GM23338 (cell line): ENCODE measurements at regions not wholly inside any gene's neighbourhood (a gene's known extent, or its start where the extent isn't known, plus 50 kb on each side); places are given as distances from the start of the nearest gene placed in this dataset.

Experiments
- EZH2 ChIP-seq: fragments of 200-600 bp; sonication (generic); IDR thresholded peaks from one replicate; pipeline ENCODE4 v1.8.0; 2017; ENCODE audit warnings: antibody characterized with exemption, mild to moderate bottlenecking, low read depth; ENCODE audit not compliant: unreplicated experiment
- EZH2phosphoT487 ChIP-seq: fragments of 200-600 bp; sonication (generic); IDR thresholded peaks from one replicate; pipeline ENCODE4 v1.8.1; 2018; ENCODE audit warnings: antibody characterized with exemption; ENCODE audit not compliant: unreplicated experiment
- JUNB ChIP-seq: IDR thresholded peaks from one replicate; pipeline ENCODE4 v1.6.1; 2016; ENCODE audit warnings: antibody characterized with exemption; ENCODE audit not compliant: unreplicated experiment
- POLR2AphosphoS5 ChIP-seq: IDR thresholded peaks from 2 replicates; pipeline ENCODE4 v1.6.1; 2016; ENCODE audit warnings: antibody characterized with exemption, low read depth
- STAT1 ChIP-seq: IDR thresholded peaks from one replicate; pipeline ENCODE4 v1.6.1; 2016; ENCODE audit warnings: antibody characterized with exemption; ENCODE audit not compliant: unreplicated experiment
- TF ChIP-seq, protein P1 (sequence below), 2 experiments: fragments of 200-600 bp in 1 of 2; sonication (generic) in 1 of 2; conservative IDR thresholded peaks; 2 replicates each; pipeline versions ENCODE4 v1.5.1 to v1.6.1; 2016 to 2017; ENCODE audit warnings: antibody characterized with exemption in 2 of 2, low read depth in 2 of 2, mild to moderate bottlenecking in 2 of 2, moderate library complexity in 1 of 2
- TF ChIP-seq, protein P2 (sequence below): IDR thresholded peaks from one replicate; pipeline ENCODE4 v1.6.1; 2018; ENCODE audit warnings: antibody characterized with exemption; ENCODE audit not compliant: unreplicated experiment

GRCh38 chr2:66305718-66306117, 129.2 kb upstream of the MEIS1 start:
- no peak for TF ChIP-seq POLR2AphosphoS5
- TF ChIP-seq, protein P1, sequence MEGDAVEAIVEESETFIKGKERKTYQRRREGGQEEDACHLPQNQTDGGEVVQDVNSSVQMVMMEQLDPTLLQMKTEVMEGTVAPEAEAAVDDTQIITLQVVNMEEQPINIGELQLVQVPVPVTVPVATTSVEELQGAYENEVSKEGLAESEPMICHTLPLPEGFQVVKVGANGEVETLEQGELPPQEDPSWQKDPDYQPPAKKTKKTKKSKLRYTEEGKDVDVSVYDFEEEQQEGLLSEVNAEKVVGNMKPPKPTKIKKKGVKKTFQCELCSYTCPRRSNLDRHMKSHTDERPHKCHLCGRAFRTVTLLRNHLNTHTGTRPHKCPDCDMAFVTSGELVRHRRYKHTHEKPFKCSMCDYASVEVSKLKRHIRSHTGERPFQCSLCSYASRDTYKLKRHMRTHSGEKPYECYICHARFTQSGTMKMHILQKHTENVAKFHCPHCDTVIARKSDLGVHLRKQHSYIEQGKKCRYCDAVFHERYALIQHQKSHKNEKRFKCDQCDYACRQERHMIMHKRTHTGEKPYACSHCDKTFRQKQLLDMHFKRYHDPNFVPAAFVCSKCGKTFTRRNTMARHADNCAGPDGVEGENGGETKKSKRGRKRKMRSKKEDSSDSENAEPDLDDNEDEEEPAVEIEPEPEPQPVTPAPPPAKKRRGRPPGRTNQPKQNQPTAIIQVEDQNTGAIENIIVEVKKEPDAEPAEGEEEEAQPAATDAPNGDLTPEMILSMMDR (conservative IDR thresholded peaks at IDR 0.05; ENCODE audit: low read depth in 2 of 2): no peak
- TF ChIP-seq, protein P2, sequence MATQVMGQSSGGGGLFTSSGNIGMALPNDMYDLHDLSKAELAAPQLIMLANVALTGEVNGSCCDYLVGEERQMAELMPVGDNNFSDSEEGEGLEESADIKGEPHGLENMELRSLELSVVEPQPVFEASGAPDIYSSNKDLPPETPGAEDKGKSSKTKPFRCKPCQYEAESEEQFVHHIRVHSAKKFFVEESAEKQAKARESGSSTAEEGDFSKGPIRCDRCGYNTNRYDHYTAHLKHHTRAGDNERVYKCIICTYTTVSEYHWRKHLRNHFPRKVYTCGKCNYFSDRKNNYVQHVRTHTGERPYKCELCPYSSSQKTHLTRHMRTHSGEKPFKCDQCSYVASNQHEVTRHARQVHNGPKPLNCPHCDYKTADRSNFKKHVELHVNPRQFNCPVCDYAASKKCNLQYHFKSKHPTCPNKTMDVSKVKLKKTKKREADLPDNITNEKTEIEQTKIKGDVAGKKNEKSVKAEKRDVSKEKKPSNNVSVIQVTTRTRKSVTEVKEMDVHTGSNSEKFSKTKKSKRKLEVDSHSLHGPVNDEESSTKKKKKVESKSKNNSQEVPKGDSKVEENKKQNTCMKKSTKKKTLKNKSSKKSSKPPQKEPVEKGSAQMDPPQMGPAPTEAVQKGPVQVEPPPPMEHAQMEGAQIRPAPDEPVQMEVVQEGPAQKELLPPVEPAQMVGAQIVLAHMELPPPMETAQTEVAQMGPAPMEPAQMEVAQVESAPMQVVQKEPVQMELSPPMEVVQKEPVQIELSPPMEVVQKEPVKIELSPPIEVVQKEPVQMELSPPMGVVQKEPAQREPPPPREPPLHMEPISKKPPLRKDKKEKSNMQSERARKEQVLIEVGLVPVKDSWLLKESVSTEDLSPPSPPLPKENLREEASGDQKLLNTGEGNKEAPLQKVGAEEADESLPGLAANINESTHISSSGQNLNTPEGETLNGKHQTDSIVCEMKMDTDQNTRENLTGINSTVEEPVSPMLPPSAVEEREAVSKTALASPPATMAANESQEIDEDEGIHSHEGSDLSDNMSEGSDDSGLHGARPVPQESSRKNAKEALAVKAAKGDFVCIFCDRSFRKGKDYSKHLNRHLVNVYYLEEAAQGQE: no peak
- TF ChIP-seq STAT1: no peak
- no peak for TF ChIP-seq EZH2phosphoT487
- TF ChIP-seq EZH2: no peak
- TF ChIP-seq JUNB: no peak
